Fibroblast of lung (primary cell): ENCODE measurements at regions not wholly inside any gene's neighbourhood (a gene's known extent, or its start where the extent isn't known, plus 50 kb on each side); places are given as distances from the start of the nearest gene placed in this dataset.

ENCODE experiments used
- DNase-seq, 2 donors: peaks; one replicate each; pipeline versions ENCODE4 v3.0.0 to v3.0.0-alpha.2; 2010; ENCODE audit warnings: low read depth in 2 of 2
- H2AFZ ChIP-seq: 2 replicates; pipeline ENCODE4 v1.5.1; 2012; ENCODE audit warnings: low read length, control low read depth, inconsistent platforms
- H3K27ac ChIP-seq: 2 replicates; pipeline ENCODE4 v1.5.1; 2011; ENCODE audit warnings: low read length, control low read depth; ENCODE audit not compliant: insufficient read depth
- H3K27me3 ChIP-seq: 2 replicates; pipeline ENCODE4 v1.5.1; 2011; ENCODE audit warnings: mild to moderate bottlenecking, low read length; ENCODE audit not compliant: control insufficient read depth, insufficient read depth
- H3K36me3 ChIP-seq: 2 replicates; pipeline ENCODE4 v1.5.1; 2011; ENCODE audit warnings: low read length; ENCODE audit not compliant: control insufficient read depth, insufficient read depth
- H3K4me1 ChIP-seq: 2 replicates; pipeline ENCODE4 v1.5.1; 2011; ENCODE audit warnings: low read length; ENCODE audit not compliant: control insufficient read depth, insufficient read depth; ENCODE audit errors: extremely low read depth
- H3K4me2 ChIP-seq: 2 replicates; pipeline ENCODE4 v1.5.1; 2011; ENCODE audit warnings: low read length, control low read depth; ENCODE audit not compliant: insufficient read depth; ENCODE audit errors: extremely low read depth
- H3K4me3 ChIP-seq, 4 experiments: fragments of 200-600 bp in 1 of 4; sonication (generic) in 1 of 4; replicated peaks in 1 of 4; 2 replicates each; pipeline ENCODE4 v1.5.1; 2011 to 2016; ENCODE audit warnings: low read length in 4 of 4, low read depth in 3 of 4, mild to moderate bottlenecking in 3 of 4, control low read depth in 2 of 4, inconsistent platforms in 1 of 4, mixed read lengths in 1 of 4; ENCODE audit not compliant: insufficient read depth in 1 of 4; ENCODE audit errors: control extremely low read depth in 1 of 4
- H3K79me2 ChIP-seq: 2 replicates; pipeline ENCODE4 v1.5.1; 2012; ENCODE audit warnings: mild to moderate bottlenecking, low read length, inconsistent platforms; ENCODE audit not compliant: control insufficient read depth, insufficient read depth
- H3K9ac ChIP-seq: 2 replicates; pipeline ENCODE4 v1.5.1; 2011; ENCODE audit warnings: mild to moderate bottlenecking, low read length, control low read depth; ENCODE audit not compliant: insufficient read depth
- H3K9me3 ChIP-seq: 2 replicates; pipeline ENCODE4 v1.5.1; 2012; ENCODE audit warnings: low read depth, low read length; ENCODE audit not compliant: control insufficient read depth, insufficient read depth
- H4K20me1 ChIP-seq: 2 replicates; pipeline ENCODE4 v1.5.1; 2011; ENCODE audit warnings: low read length; ENCODE audit not compliant: control insufficient read depth, insufficient read depth; ENCODE audit errors: extremely low read depth
- EZH2 ChIP-seq: IDR thresholded peaks from 2 replicates; pipeline ENCODE4 v1.5.1; 2012; ENCODE audit warnings: low read length, control low read depth, mild to moderate bottlenecking; ENCODE audit errors: missing control alignments
- TF ChIP-seq, protein P1 (sequence below), 2 donors: IDR thresholded peaks in 1 of 2; conservative IDR thresholded peaks in 1 of 2; 1 replicate in 1 of 2; 2 replicates in 1 of 2; pipeline ENCODE4 v1.5.1; 2011 to 2012; ENCODE audit warnings: low read length in 2 of 2, control low read depth in 1 of 2, inconsistent platforms in 1 of 2, low read depth in 1 of 2, mild to moderate bottlenecking in 1 of 2

DNA sequence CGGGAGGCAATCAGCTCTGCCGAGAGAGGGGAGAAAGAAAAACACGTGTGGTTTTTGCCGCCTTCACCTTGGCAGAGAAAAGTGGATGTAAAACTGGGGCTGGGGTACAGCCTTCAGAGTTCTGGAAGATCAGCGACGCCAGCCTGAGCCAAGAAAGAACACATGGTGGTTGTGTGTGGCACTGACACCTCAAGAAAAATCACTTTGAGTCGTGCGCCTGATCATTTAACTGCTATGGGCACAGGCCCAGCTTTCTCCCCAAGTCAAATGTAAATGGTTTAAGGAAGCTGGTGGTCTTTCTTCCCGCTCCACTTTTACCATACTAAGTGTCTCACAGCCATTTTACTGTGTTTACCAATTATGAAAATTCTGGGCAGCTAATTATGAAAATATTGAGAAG, 461.8 kb upstream of the SOX9 start:
- no peak overlapping the region for H3K4me2 ChIP-seq
- H3K27me3 ChIP-seq: no peaks in the 10 kb centered on the region
- H3K4me1 ChIP-seq: no peaks in the 10 kb centered on the region
- no peak for DNase-seq
- H3K9me3 ChIP-seq: no peaks in the 10 kb centered on the region
- H2AFZ ChIP-seq: no peak overlapping the region
- H4K20me1 ChIP-seq: no peaks in the 10 kb centered on the region
- H3K9ac ChIP-seq: no peak overlapping the region
- H3K79me2 ChIP-seq: no peaks in the 10 kb centered on the region
- H3K36me3 ChIP-seq: no peaks in the 10 kb centered on the region
- no peak overlapping the region for H3K4me3 ChIP-seq
- H3K27ac ChIP-seq: no peak overlapping the region
- TF ChIP-seq, protein P1, sequence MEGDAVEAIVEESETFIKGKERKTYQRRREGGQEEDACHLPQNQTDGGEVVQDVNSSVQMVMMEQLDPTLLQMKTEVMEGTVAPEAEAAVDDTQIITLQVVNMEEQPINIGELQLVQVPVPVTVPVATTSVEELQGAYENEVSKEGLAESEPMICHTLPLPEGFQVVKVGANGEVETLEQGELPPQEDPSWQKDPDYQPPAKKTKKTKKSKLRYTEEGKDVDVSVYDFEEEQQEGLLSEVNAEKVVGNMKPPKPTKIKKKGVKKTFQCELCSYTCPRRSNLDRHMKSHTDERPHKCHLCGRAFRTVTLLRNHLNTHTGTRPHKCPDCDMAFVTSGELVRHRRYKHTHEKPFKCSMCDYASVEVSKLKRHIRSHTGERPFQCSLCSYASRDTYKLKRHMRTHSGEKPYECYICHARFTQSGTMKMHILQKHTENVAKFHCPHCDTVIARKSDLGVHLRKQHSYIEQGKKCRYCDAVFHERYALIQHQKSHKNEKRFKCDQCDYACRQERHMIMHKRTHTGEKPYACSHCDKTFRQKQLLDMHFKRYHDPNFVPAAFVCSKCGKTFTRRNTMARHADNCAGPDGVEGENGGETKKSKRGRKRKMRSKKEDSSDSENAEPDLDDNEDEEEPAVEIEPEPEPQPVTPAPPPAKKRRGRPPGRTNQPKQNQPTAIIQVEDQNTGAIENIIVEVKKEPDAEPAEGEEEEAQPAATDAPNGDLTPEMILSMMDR (conservative IDR thresholded peaks at IDR 0.05 in 1 of 2, IDR thresholded peaks at IDR 0.05 in 1 of 2; ENCODE audit: low read depth in 1 of 2, low read length in 2 of 2): no peak
- no peak for TF ChIP-seq EZH2

DNA sequence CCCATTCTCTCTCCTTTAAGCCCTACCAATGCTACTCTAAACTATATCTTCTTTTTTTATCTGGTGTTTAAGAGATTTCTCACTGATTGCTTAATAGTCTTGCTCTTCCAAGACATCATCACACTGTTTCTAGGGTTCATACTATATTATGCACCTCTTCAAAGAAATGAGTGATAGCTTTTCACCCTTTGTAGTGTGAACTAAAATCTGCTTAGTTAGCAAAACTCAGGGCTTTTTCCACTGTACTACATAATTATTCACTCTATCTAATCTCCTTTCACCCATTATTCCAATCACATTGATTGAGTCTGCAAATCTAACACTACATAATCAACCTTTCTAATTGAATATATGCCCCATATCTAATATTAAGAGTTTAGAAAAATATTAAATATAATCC, 456.0 kb upstream of the SOX9 start:
- H3K9ac ChIP-seq: no peak overlapping the region
- H2AFZ ChIP-seq: no peak overlapping the region
- no peaks in the 10 kb centered on the region for H3K27me3 ChIP-seq
- TF ChIP-seq EZH2: no peak
- TF ChIP-seq, protein P1 (conservative IDR thresholded peaks at IDR 0.05 in 1 of 2, IDR thresholded peaks at IDR 0.05 in 1 of 2; ENCODE audit: low read depth in 1 of 2, low read length in 2 of 2): no peak
- H3K4me1 ChIP-seq: no peaks in the 10 kb centered on the region
- H3K36me3 ChIP-seq: no peaks in the 10 kb centered on the region
- H4K20me1 ChIP-seq: no peaks in the 10 kb centered on the region
- H3K4me3 ChIP-seq: no peak overlapping the region
- H3K79me2 ChIP-seq: no peaks in the 10 kb centered on the region
- H3K9me3 ChIP-seq: no peaks in the 10 kb centered on the region
- H3K4me2 ChIP-seq: no peak overlapping the region
- H3K27ac ChIP-seq: no peak overlapping the region
- DNase-seq: no peak

DNA sequence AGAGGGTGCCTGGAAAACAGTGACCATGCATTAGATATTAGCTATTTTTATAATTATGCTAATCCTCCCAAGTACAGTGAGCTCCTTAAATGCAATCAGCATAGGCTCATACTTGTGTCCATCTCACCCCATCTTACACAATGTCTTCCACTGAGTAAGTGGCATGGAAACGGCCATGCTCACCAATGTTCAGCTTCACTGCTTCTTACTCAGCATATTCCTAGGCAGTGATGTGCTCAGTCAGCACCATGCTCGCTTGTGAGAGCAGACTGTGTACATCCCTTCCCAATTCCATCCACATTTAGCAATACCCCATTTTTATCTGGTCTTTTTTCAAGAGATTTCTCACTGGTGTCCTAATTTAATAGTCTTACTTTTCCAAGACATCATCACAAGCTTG, 454.8 kb upstream of the SOX9 start:
- Histone ChIP-seq H3K9me3 (no peaks in the 10 kb centered on the region), H3K79me2 (no peaks in the 10 kb centered on the region), H3K27ac (no peak overlapping the region), H3K27me3 (no peaks in the 10 kb centered on the region), H4K20me1 (no peaks in the 10 kb centered on the region), H3K4me2 (no peak overlapping the region), H3K9ac (no peak overlapping the region), H3K4me3 (no peak overlapping the region), H3K36me3 (no peaks in the 10 kb centered on the region), H3K4me1 (no peaks in the 10 kb centered on the region), H2AFZ (no peak overlapping the region)
- DNase-seq: no peak
- TF ChIP-seq, protein P1 (conservative IDR thresholded peaks at IDR 0.05 in 1 of 2, IDR thresholded peaks at IDR 0.05 in 1 of 2; ENCODE audit: low read depth in 1 of 2, low read length in 2 of 2): no peak
- TF ChIP-seq EZH2: no peak
